Fibroblast of mammary gland (primary cell): ENCODE measurements at regions not wholly inside any gene's neighbourhood (a gene's known extent, or its start where the extent isn't known, plus 50 kb on each side); places are given as distances from the start of the nearest gene placed in this dataset.

Experiments used
- DNase-seq: peaks from one replicate; pipeline ENCODE4 v3.0.0-alpha.2; 2010; ENCODE audit warnings: low read depth
- H3K4me3 ChIP-seq: 2 replicates; pipeline ENCODE4 v1.5.1; 2011; ENCODE audit warnings: low read depth, mild to moderate bottlenecking, low read length, moderate library complexity; ENCODE audit not compliant: control insufficient read depth
- TF ChIP-seq, protein P1 (sequence below): conservative IDR thresholded peaks from 2 replicates; pipeline ENCODE4 v1.5.1; 2011; ENCODE audit warnings: low read depth, low read length, inconsistent platforms; ENCODE audit not compliant: control insufficient read depth, insufficient read depth

DNA sequence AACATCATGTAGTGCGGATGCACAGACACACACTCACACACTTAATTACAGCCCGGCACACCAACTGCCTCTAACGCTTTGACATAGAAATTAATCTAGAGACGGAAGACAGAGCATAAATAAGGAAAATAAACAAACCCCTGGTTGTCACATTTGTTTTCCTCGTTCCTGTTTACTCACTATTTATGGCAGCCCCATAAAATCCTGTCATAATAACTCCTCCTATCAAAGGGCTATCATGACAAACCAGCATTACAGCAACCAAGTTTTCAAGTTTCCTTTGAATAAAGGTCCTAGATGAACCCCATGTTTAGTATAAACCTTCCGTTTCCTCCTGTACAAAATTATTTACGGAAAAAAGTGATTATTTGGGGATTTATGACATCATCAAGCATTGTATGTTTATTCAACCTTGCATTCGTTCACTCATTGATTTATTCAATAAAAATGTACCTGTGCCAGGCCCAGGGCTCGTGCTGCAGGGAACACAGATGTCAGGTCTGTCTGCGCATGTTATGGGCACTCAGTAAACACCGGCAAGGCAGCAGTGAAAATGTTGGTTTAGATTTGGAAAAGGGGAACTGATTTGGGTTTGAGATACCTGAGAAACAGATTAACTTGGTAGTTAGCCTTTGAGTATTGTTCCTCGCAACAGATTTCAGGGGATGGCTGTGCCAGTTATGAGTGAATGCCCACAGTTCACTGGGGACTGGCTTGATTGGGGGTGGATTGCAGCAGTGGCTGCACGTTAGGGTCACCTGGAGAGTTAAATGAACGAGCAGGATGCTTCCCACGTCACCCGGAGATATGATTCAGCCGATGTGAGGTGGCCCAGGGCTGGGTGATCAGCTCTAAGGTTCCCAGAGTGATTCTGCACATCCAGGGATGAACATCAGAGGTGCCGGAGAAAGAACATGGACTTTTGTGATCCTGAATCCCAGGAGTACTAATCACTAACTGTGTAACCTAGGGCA is 295.3 kb upstream of the FOXQ1 start:
- H3K4me3 ChIP-seq: no peak overlapping the region
- TF ChIP-seq, protein P1, sequence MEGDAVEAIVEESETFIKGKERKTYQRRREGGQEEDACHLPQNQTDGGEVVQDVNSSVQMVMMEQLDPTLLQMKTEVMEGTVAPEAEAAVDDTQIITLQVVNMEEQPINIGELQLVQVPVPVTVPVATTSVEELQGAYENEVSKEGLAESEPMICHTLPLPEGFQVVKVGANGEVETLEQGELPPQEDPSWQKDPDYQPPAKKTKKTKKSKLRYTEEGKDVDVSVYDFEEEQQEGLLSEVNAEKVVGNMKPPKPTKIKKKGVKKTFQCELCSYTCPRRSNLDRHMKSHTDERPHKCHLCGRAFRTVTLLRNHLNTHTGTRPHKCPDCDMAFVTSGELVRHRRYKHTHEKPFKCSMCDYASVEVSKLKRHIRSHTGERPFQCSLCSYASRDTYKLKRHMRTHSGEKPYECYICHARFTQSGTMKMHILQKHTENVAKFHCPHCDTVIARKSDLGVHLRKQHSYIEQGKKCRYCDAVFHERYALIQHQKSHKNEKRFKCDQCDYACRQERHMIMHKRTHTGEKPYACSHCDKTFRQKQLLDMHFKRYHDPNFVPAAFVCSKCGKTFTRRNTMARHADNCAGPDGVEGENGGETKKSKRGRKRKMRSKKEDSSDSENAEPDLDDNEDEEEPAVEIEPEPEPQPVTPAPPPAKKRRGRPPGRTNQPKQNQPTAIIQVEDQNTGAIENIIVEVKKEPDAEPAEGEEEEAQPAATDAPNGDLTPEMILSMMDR: no peak
- DNase-seq: no peak

DNA sequence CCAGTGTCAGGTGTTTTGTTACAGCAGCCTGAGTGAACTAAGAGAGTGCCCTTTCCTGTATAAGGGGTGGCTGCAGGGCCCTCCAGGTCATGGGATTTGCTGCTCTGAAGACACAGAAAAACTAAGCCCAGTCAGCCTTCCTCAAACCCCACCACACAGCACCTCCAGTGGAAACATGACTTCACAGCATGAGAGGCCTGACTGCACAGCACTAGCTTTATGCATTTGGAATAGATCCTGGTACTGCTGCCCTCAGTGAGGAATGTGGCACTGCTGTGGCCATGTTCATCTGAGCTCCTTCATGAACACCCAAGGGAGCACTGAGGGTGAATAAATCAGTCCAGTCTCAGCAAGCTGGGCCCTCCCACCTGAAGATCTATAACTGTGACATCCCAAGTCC is 296.1 kb upstream of the FOXQ1 start:
- no peak for DNase-seq
- H3K4me3 ChIP-seq: no peak overlapping the region
- TF ChIP-seq, protein P1: no peak

DNA sequence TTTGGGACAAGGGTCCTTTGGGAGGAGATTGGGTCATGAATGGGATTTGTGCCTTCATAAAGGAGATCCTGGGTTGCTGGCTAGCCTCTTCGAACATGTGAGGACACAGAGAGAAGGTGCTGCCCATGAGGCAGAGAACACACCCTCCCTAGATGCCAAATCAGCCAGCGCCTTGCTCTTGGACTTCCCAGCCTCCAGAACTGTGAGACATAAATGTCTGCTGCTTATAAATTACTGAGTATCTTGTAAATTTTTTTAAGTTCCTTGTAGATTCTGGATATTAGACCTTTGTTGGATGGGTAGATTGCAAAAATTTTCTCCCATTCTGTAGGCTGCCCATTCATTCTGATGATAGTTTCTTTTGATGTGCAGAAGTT is 297.5 kb upstream of the FOXQ1 start:
- TF ChIP-seq, protein P1: no peak
- no peak for DNase-seq

DNA sequence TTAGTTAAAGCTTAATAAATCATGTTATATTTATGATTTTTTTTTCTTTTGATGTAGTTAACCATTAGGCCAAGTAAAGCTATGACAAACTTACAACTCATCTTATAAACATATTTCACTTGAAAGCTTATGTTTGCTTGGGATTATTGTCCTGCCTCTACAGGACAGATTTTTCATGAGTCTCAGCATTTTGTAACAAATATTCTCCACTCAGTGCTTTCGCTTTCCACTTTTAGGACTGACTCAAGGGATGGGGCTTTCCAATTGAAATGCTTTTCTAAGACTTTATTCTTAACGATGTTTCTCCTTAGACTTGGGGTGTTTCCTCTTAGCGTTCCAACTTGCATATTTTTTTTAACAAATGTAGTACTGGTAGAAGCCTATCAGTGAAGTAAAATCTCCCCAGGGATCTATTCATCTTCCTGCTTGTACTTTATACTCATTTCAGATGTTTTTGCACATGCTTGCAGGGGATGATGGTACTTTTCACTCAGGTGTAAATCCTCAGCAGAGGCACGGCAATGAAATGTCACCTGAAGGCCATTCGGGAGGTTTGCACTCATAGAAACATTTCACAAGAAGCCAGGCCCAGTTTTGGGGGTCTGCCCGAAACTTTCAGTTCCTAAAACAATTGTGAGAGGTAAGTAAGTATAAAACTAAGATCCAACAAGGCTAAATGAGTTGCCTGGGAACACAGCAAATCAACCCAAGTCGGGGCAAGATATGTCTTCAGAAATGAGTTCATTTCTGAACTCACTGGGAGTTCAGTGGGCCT is 298.1 kb upstream of the FOXQ1 start:
- no peak overlapping the region for H3K4me3 ChIP-seq
- DNase-seq: no peak
- TF ChIP-seq, protein P1: no peak

More for the DNA sequence above, 297.5 kb upstream of the FOXQ1 start:
- H3K4me3 ChIP-seq: no peak overlapping the region

DNA sequence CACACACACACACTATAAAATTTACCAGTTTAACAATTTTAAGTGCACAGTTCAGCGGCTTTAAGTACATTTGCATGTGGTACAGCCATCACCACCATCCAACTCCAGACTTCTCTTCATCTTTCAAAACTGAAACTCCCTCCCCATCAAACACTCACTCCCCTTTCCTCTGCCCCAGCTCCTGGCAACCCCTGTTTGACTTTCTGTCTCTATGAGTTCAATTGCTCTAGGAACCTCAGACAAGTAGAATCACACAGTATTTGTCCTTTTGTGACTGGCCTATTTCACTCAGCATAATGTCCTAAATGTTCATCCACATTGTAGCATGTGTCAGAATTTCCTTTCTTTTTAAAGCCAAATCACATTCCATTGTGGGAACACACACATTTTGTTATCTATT is 302.8 kb upstream of the FOXQ1 start:
- TF ChIP-seq, protein P1: no peak
- no peak for DNase-seq
- H3K4me3 ChIP-seq: no peak overlapping the region

DNA sequence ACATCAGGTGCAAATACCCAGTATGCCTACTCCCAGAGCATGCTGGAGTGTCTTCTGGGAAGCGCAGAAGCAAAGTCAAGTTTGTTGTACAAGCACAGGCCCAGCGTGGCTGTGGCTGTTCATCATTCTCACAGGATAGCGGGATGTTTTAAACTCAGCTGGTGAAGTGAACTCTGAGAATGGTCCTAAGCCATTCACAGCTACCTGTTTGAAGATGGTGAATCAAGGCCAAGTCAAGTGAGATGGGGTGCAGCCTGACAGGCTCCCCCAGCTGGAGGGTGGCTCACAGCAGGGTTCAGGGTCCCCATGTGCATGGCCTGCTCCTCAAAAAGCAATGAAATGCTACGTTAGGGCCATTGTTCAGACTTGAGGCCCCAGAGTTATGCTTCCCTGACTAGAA is 304.7 kb upstream of the FOXQ1 start:
- no peak for DNase-seq
- H3K4me3 ChIP-seq: no peak overlapping the region
- TF ChIP-seq, protein P1: no peak
